Hepatic stellate cell (primary cell): ENCODE measurements at regions not wholly inside any gene's neighbourhood (a gene's known extent, or its start where the extent isn't known, plus 50 kb on each side); places are given as distances from the start of the nearest gene placed in this dataset.
"Not testable (repeated sequence)": the region's sequence is repeated elsewhere in the genome, so short reads cannot be mapped to it uniquely, and the experiment has no call there.

Source experiments
- DNase-seq: peaks from one replicate; pipeline ENCODE4 v3.0.0; 2011; ENCODE audit warnings: low spot score

- DNase-seq, result no peak
These were observed 678.3 kb downstream of the BCL11A start for GRCh38 chr2:59874971-59875755.

- no peak for DNase-seq
These were observed 679.1 kb downstream of the BCL11A start for GRCh38 chr2:59874361-59874760.

- DNase-seq, result no peak
These were observed 681.6 kb downstream of the BCL11A start for GRCh38 chr2:59871830-59872229.

- DNase-seq, result no peak
These were observed 684.5 kb downstream of the BCL11A start for GRCh38 chr2:59868981-59869380.

- no peak for DNase-seq
These were observed 687.0 kb downstream of the BCL11A start for GRCh38 chr2:59866436-59866835.

- DNase-seq, result no peak
These were observed 694.9 kb downstream of the BCL11A start for GRCh38 chr2:59858540-59858939.

- no peak for DNase-seq
These were observed 696.3 kb downstream of the BCL11A start for GRCh38 chr2:59857109-59857508.

- no peak for DNase-seq
These were observed 697.1 kb downstream of the BCL11A start for GRCh38 chr2:59856391-59856790.

- no peak for DNase-seq
These were observed 700.4 kb downstream of the BCL11A start for GRCh38 chr2:59853032-59853431.

- DNase-seq, result no peak
These were observed 701.5 kb downstream of the BCL11A start for GRCh38 chr2:59851836-59852475.

GRCh38 chr2:59850554-59850953 is 702.9 kb downstream of the BCL11A start:
- DNase-seq, result no peak

GRCh38 chr2:59833941-59834340 is 719.5 kb downstream of the BCL11A start:
- no peak for DNase-seq

GRCh38 chr2:59830601-59831000 is 722.9 kb downstream of the BCL11A start:
- no peak for DNase-seq

- no peak for DNase-seq
These were observed 725.8 kb downstream of the BCL11A start for GRCh38 chr2:59827677-59828076.

GRCh38 chr2:59826177-59826576 is 727.3 kb downstream of the BCL11A start:
- no peak for DNase-seq

- no peak for DNase-seq
These were observed 729.1 kb downstream of the BCL11A start for GRCh38 chr2:59824314-59824713.

GRCh38 chr2:59816075-59816474 is 737.4 kb downstream of the BCL11A start:
- DNase-seq, result no peak

- DNase-seq, result not testable (repeated sequence)
These were observed 743.2 kb downstream of the BCL11A start for GRCh38 chr2:59810283-59810682.

- no peak for DNase-seq
These were observed 747.0 kb downstream of the BCL11A start for GRCh38 chr2:59806486-59806885.

- no peak for DNase-seq
These were observed 748.7 kb downstream of the BCL11A start for GRCh38 chr2:59804732-59805131.

- DNase-seq, result no peak
These were observed 749.9 kb downstream of the BCL11A start for GRCh38 chr2:59803586-59803985.

GRCh38 chr2:59798687-59799232 is 754.7 kb downstream of the BCL11A start:
- DNase-seq, result no peak

- DNase-seq, result no peak
These were observed 762.3 kb downstream of the BCL11A start for GRCh38 chr2:59791004-59791618.
